Liver (tissue), 3 donors: ENCODE measurements at regions not wholly inside any gene's neighbourhood (a gene's known extent, or its start where the extent isn't known, plus 50 kb on each side); places are given as distances from the start of the nearest gene placed in this dataset.

Source experiments
- CTCF ChIP-seq: fragments of 150-350 bp; IDR thresholded peaks from 2 replicates; pipeline ENCODE4 v1.5.1; 2017; ENCODE audit warnings: improper control_type of control experiment, low read depth, low read length; ENCODE audit not compliant: missing input control
- EGR1 ChIP-seq, 2 donors: IDR thresholded peaks; 2 replicates each; pipeline ENCODE4 v1.6.1; 2016 to 2018; ENCODE audit warnings: antibody characterized with exemption in 2 of 2, low read depth in 2 of 2
- YY1 ChIP-seq: IDR thresholded peaks from 2 replicates; pipeline ENCODE4 v1.6.1; 2016; ENCODE audit warnings: antibody characterized with exemption, mild to moderate bottlenecking
- donor health status: healthy.
- donor health status: healthy.

- TF ChIP-seq CTCF, result no peak
- no peak for TF ChIP-seq YY1
- no peak for TF ChIP-seq EGR1 (IDR thresholded peaks at IDR 0.05; ENCODE audit: low read depth in 2 of 2)
Observed at GRCh38 chr11:24264868-24265267, 232.0 kb upstream of the LUZP2 start.
